GM23338 (cell line): ENCODE measurements at regions not wholly inside any gene's neighbourhood (a gene's known extent, or its start where the extent isn't known, plus 50 kb on each side); places are given as distances from the start of the nearest gene placed in this dataset.

Experiments used
- CTCF ChIP-seq, 2 experiments: fragments of 200-600 bp in 1 of 2; sonication (generic) in 1 of 2; conservative IDR thresholded peaks; 2 replicates each; pipeline versions ENCODE4 v1.5.1 to v1.6.1; 2016 to 2017; ENCODE audit warnings: antibody characterized with exemption in 2 of 2, low read depth in 2 of 2, mild to moderate bottlenecking in 2 of 2, moderate library complexity in 1 of 2
- ETS1 ChIP-seq: IDR thresholded peaks from 2 replicates; pipeline ENCODE4 v1.6.1; 2016; ENCODE audit warnings: antibody characterized with exemption
- EZH2 ChIP-seq: fragments of 200-600 bp; sonication (generic); IDR thresholded peaks from one replicate; pipeline ENCODE4 v1.8.0; 2017; ENCODE audit warnings: antibody characterized with exemption, mild to moderate bottlenecking, low read depth; ENCODE audit not compliant: unreplicated experiment
- EZH2phosphoT487 ChIP-seq: fragments of 200-600 bp; sonication (generic); IDR thresholded peaks from one replicate; pipeline ENCODE4 v1.8.1; 2018; ENCODE audit warnings: antibody characterized with exemption; ENCODE audit not compliant: unreplicated experiment
- JUNB ChIP-seq: IDR thresholded peaks from one replicate; pipeline ENCODE4 v1.6.1; 2016; ENCODE audit warnings: antibody characterized with exemption; ENCODE audit not compliant: unreplicated experiment
- NANOG ChIP-seq: IDR thresholded peaks from 2 replicates; pipeline ENCODE4 v1.6.1; 2016; ENCODE audit warnings: antibody characterized with exemption, borderline replicate concordance
- POLR2AphosphoS5 ChIP-seq: IDR thresholded peaks from 2 replicates; pipeline ENCODE4 v1.6.1; 2016; ENCODE audit warnings: antibody characterized with exemption, low read depth
- TF ChIP-seq, protein P1 (sequence below): IDR thresholded peaks from one replicate; pipeline ENCODE4 v1.6.1; 2018; ENCODE audit warnings: antibody characterized with exemption; ENCODE audit not compliant: unreplicated experiment

- TF ChIP-seq CTCF (conservative IDR thresholded peaks at IDR 0.05; ENCODE audit: low read depth in 2 of 2) (no peak), JUNB (no peak), POLR2AphosphoS5 (no peak), EZH2 (no peak), EZH2phosphoT487 (no peak), ETS1 (no peak), NANOG (no peak)
- TF ChIP-seq, protein P1, sequence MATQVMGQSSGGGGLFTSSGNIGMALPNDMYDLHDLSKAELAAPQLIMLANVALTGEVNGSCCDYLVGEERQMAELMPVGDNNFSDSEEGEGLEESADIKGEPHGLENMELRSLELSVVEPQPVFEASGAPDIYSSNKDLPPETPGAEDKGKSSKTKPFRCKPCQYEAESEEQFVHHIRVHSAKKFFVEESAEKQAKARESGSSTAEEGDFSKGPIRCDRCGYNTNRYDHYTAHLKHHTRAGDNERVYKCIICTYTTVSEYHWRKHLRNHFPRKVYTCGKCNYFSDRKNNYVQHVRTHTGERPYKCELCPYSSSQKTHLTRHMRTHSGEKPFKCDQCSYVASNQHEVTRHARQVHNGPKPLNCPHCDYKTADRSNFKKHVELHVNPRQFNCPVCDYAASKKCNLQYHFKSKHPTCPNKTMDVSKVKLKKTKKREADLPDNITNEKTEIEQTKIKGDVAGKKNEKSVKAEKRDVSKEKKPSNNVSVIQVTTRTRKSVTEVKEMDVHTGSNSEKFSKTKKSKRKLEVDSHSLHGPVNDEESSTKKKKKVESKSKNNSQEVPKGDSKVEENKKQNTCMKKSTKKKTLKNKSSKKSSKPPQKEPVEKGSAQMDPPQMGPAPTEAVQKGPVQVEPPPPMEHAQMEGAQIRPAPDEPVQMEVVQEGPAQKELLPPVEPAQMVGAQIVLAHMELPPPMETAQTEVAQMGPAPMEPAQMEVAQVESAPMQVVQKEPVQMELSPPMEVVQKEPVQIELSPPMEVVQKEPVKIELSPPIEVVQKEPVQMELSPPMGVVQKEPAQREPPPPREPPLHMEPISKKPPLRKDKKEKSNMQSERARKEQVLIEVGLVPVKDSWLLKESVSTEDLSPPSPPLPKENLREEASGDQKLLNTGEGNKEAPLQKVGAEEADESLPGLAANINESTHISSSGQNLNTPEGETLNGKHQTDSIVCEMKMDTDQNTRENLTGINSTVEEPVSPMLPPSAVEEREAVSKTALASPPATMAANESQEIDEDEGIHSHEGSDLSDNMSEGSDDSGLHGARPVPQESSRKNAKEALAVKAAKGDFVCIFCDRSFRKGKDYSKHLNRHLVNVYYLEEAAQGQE: no peak
Observed at GRCh38 chr6:85252552-85252951, 197.3 kb upstream of the NT5E start.
